ENCODE measurements at regions not wholly inside any gene's neighbourhood (a gene's known extent, or its start where the extent isn't known, plus 50 kb on each side); places are given as distances from the start of the nearest gene placed in this dataset.

- no peak overlapping the region for H3K27ac ChIP-seq
- no peaks in the 10 kb centered on the region for H3K36me3 ChIP-seq
- no peak for TF ChIP-seq CTCF (IDR thresholded peaks at IDR 0.05)
- DNase-seq (ENCODE audit: low spot score) (no peak), ATAC-seq (ENCODE audit: insufficient number of reproducible peaks, low FRiP score, low read depth) (no peak)
- H3K9me3 ChIP-seq = peaks cover 3% of the 10 kb centered on the region
- no peak overlapping the region for H3K4me3 ChIP-seq
- no peaks in the 10 kb centered on the region for H3K27me3 ChIP-seq (replicated peaks; ENCODE audit: insufficient read depth)
- H3K4me1 ChIP-seq (ENCODE audit: control insufficient read depth in 1 of 2, low read depth in 2 of 2) = no peaks in the 10 kb centered on the region
These were observed 186.9 kb upstream of the ADGRL2 start for GRCh38 chr1:81613803-81614202.

- no peak overlapping the region for H3K27ac ChIP-seq
- H3K9me3 ChIP-seq = peaks cover 3% of the 10 kb centered on the region
- no peak for ATAC-seq (ENCODE audit: insufficient number of reproducible peaks, low FRiP score, low read depth)
- no peak for TF ChIP-seq CTCF (IDR thresholded peaks at IDR 0.05)
- no peak for DNase-seq (ENCODE audit: low spot score)
- no peaks in the 10 kb centered on the region for H3K4me1 ChIP-seq (ENCODE audit: control insufficient read depth in 1 of 2, low read depth in 2 of 2)
- no peaks in the 10 kb centered on the region for H3K27me3 ChIP-seq (replicated peaks; ENCODE audit: insufficient read depth)
- H3K4me3 ChIP-seq = no peak overlapping the region
- H3K36me3 ChIP-seq = no peaks in the 10 kb centered on the region
These were observed 192.8 kb upstream of the ADGRL2 start for GRCh38 chr1:81607924-81608323.

- no peak for TF ChIP-seq CTCF (IDR thresholded peaks at IDR 0.05)
- Histone ChIP-seq H3K4me1 (ENCODE audit: control insufficient read depth in 1 of 2, low read depth in 2 of 2) (no peaks in the 10 kb centered on the region), H3K4me3 (no peak overlapping the region), H3K36me3 (no peaks in the 10 kb centered on the region), H3K27ac (no peak overlapping the region), H3K9me3 (peaks cover 3% of the 10 kb centered on the region), H3K27me3 (replicated peaks; ENCODE audit: insufficient read depth) (no peaks in the 10 kb centered on the region)
- ATAC-seq (ENCODE audit: insufficient number of reproducible peaks, low FRiP score, low read depth) (no peak), DNase-seq (ENCODE audit: low spot score) (no peak)
These were observed 193.6 kb upstream of the ADGRL2 start for GRCh38 chr1:81607086-81607485.

- no peak for TF ChIP-seq CTCF (IDR thresholded peaks at IDR 0.05)
- Histone ChIP-seq H3K4me3 (no peak overlapping the region), H3K4me1 (ENCODE audit: control insufficient read depth in 1 of 2, low read depth in 2 of 2) (no peaks in the 10 kb centered on the region), H3K36me3 (no peaks in the 10 kb centered on the region), H3K27me3 (replicated peaks; ENCODE audit: insufficient read depth) (no peaks in the 10 kb centered on the region), H3K27ac (no peak overlapping the region), H3K9me3 (peaks cover 3% of the 10 kb centered on the region)
- DNase-seq (ENCODE audit: low spot score) (no peak), ATAC-seq (ENCODE audit: insufficient number of reproducible peaks, low FRiP score, low read depth) (no peak)
These were observed 194.1 kb upstream of the ADGRL2 start for GRCh38 chr1:81606656-81607055.

- H3K36me3 ChIP-seq = no peaks in the 10 kb centered on the region
- no peaks in the 10 kb centered on the region for H3K4me1 ChIP-seq (ENCODE audit: control insufficient read depth in 1 of 2, low read depth in 2 of 2)
- no peak overlapping the region for H3K27ac ChIP-seq
- H3K4me3 ChIP-seq = no peak overlapping the region
- ATAC-seq (ENCODE audit: insufficient number of reproducible peaks, low FRiP score, low read depth) = no peak
- TF ChIP-seq CTCF (IDR thresholded peaks at IDR 0.05) = no peak
- no peaks in the 10 kb centered on the region for H3K9me3 ChIP-seq
- no peak for DNase-seq (ENCODE audit: low spot score)
- no peaks in the 10 kb centered on the region for H3K27me3 ChIP-seq (replicated peaks; ENCODE audit: insufficient read depth)
These were observed 195.7 kb upstream of the ADGRL2 start for GRCh38 chr1:81605023-81605422.
